Natural killer cell (primary cell): ENCODE measurements at regions not wholly inside any gene's neighbourhood (a gene's known extent, or its start where the extent isn't known, plus 50 kb on each side); places are given as distances from the start of the nearest gene placed in this dataset.

Experiments
- ATAC-seq, 3 donors: fragments of 150-1000 bp in 2 of 3; fragments of 200-7000 bp in 1 of 3; cut with Tn5 transposase; 1 replicate in 1 of 3; 2 replicates in 2 of 3; pipeline ENCODE4 v1.10.0; 2021; ENCODE audit warnings: mild to moderate bottlenecking in 2 of 3, moderate library complexity in 2 of 3
- DNase-seq, 2 donors: peaks; one replicate each; pipeline versions ENCODE4 v3.0.0 to v3.0.0-alpha.2; 2013 to 2021; ENCODE audit warnings: mixed read lengths in 1 of 2
- H3K27ac ChIP-seq: one replicate; pipeline ENCODE4 v1.5.1; 2013; ENCODE audit warnings: mild to moderate bottlenecking, low read length
- H3K27me3 ChIP-seq: one replicate; pipeline ENCODE4 v1.6.1; 2013; ENCODE audit warnings: low read length; ENCODE audit not compliant: control insufficient read depth, insufficient read depth
- H3K36me3 ChIP-seq: one replicate; pipeline ENCODE4 v1.6.1; 2013; ENCODE audit warnings: low read length; ENCODE audit not compliant: control insufficient read depth, insufficient read depth
- H3K4me1 ChIP-seq: one replicate; pipeline ENCODE4 v1.6.1; 2013; ENCODE audit warnings: low read length; ENCODE audit not compliant: control insufficient read depth, insufficient read depth
- H3K4me3 ChIP-seq: one replicate; pipeline ENCODE4 v1.5.1; 2013; ENCODE audit warnings: low read length
- H3K9me3 ChIP-seq: one replicate; pipeline ENCODE4 v1.6.1; 2013; ENCODE audit warnings: low read length; ENCODE audit not compliant: control insufficient read depth, insufficient read depth
- H3K27ac Mint-ChIP-seq, 2 donors: one replicate each; pipeline ENCODE4 v1.8.0; 2022; ENCODE audit warnings: mild to moderate bottlenecking in 2 of 2, mixed read lengths in 2 of 2, moderate library complexity in 1 of 2
- H3K27me3 Mint-ChIP-seq, 2 donors: one replicate each; pipeline ENCODE4 v1.8.0; 2022; ENCODE audit warnings: low read depth in 2 of 2, mixed read lengths in 2 of 2
- H3K36me3 Mint-ChIP-seq: one replicate; pipeline ENCODE4 v1.8.0; 2022; ENCODE audit warnings: mixed read lengths
- H3K4me1 Mint-ChIP-seq, 2 donors: one replicate each; pipeline ENCODE4 v1.8.0; 2022; ENCODE audit warnings: mixed read lengths in 2 of 2
- H3K4me3 Mint-ChIP-seq: one replicate; pipeline ENCODE4 v1.8.0; 2022; ENCODE audit warnings: mild to moderate bottlenecking, moderate library complexity, mixed read lengths
- H3K9me3 Mint-ChIP-seq, 2 donors: one replicate each; pipeline ENCODE4 v1.8.0; 2022; ENCODE audit warnings: mixed read lengths in 2 of 2
- CTCF ChIP-seq: fragments of 200-600 bp; IDR thresholded peaks from one replicate; pipeline ENCODE4 v1.8.0; 2022; ENCODE audit warnings: antibody characterized with exemption
- WGBS: methylation state at CpG from one replicate; pipeline ENCODE4 v1.1.7; 2013; ENCODE audit warnings: missing lambda C conversion rate; ENCODE audit not compliant: insufficient coverage; 5-methylcytosine and 5-hydroxymethylcytosine counted together
- intact Hi-C: fragments of 100-400 bp; cut with micrococcal nuclease; formaldehyde crosslinking; loops from one replicate; pipeline ENCODE4 v1.14.2; 2022

- ATAC-seq, result no peak
- Histone ChIP-seq H3K27me3 (no peaks in the 10 kb centered on the region), H3K9me3 (no peaks in the 10 kb centered on the region), H3K27ac (no peak overlapping the region), H3K36me3 (no peaks in the 10 kb centered on the region), H3K4me1 (peaks cover 16% of the 10 kb centered on the region), H3K4me3 (no peak overlapping the region)
- Mint-ChIP-seq H3K9me3 (no peaks in the 10 kb centered on the region), H3K4me3 (no peak overlapping the region), H3K27me3 (peaks cover 0 to 3% of the 10 kb centered on the region in 2 donors), H3K4me1 (peaks cover 10 to 19% of the 10 kb centered on the region in 2 donors), H3K27ac (no peak overlapping the region), H3K36me3 (no peaks in the 10 kb centered on the region)
- intact Hi-C loops, result no loop called here
- no peak for TF ChIP-seq CTCF
- 69% methylated on average over 6 of the region's 6 CpGs for WGBS
- DNase-seq, result no peak
Observed at GRCh38 chr12:4168036-4168435, 105.5 kb upstream of the CCND2 start.

- Mint-ChIP-seq H3K4me3 (peak overlapping the region; percentile 91), H3K27me3 (peaks cover 0 to 3% of the 10 kb centered on the region in 2 donors), H3K4me1 (peaks cover 10 to 19% of the 10 kb centered on the region in 2 donors), H3K36me3 (no peaks in the 10 kb centered on the region), H3K27ac (peak overlapping the region; percentile 79 to 89), H3K9me3 (no peaks in the 10 kb centered on the region)
- Histone ChIP-seq H3K9me3 (no peaks in the 10 kb centered on the region), H3K4me3 (peak overlapping the region; percentile 55), H3K27me3 (no peaks in the 10 kb centered on the region), H3K27ac (peak overlapping the region; percentile 64), H3K4me1 (peaks cover 16% of the 10 kb centered on the region), H3K36me3 (no peaks in the 10 kb centered on the region)
- ATAC-seq, result peak; percentile 82 to 95 (median 93)
- intact Hi-C loops, result no loop called here
- no peak for TF ChIP-seq CTCF
- 6% methylated on average over 63 of the region's 63 CpGs for WGBS
- DNase-seq, result peak; percentile 45 to 75
Observed at GRCh38 chr12:4164559-4165558, 108.7 kb upstream of the CCND2 start.

GRCh38 chr12:4164188-4164558, 109.4 kb upstream of the CCND2 start:
- intact Hi-C loops, result no loop called here
- Histone ChIP-seq H3K4me1 (peaks cover 16% of the 10 kb centered on the region), H3K36me3 (no peaks in the 10 kb centered on the region), H3K4me3 (peak overlapping the region; percentile 55), H3K27ac (no peak overlapping the region), H3K9me3 (no peaks in the 10 kb centered on the region), H3K27me3 (no peaks in the 10 kb centered on the region)
- Mint-ChIP-seq H3K27ac (peak overlapping the region; percentile 79 to 89), H3K9me3 (no peaks in the 10 kb centered on the region), H3K27me3 (peaks cover 0 to 3% of the 10 kb centered on the region in 2 donors), H3K4me1 (peaks cover 10 to 19% of the 10 kb centered on the region in 2 donors), H3K36me3 (no peaks in the 10 kb centered on the region), H3K4me3 (peak overlapping the region; percentile 91)
- DNase-seq (no peak), ATAC-seq (no peak)
- 67% methylated on average over 12 of the region's 12 CpGs for WGBS
- no peak for TF ChIP-seq CTCF
